Erythroblast (primary cell): ENCODE measurements at regions not wholly inside any gene's neighbourhood (a gene's known extent, or its start where the extent isn't known, plus 50 kb on each side); places are given as distances from the start of the nearest gene placed in this dataset.

Source experiments
- GATA1 ChIP-seq: IDR thresholded peaks from 2 replicates; pipeline ENCODE4 v1.6.1; 2011; ENCODE audit warnings: low read depth, mild to moderate bottlenecking, control low read depth, low read length, moderate library complexity
- POLR2A ChIP-seq: IDR thresholded peaks from 2 replicates; pipeline ENCODE4 v1.6.1; 2011; ENCODE audit warnings: mild to moderate bottlenecking, low read length

- no peak for TF ChIP-seq POLR2A
- no peak for TF ChIP-seq GATA1
Measured at GRCh38 chr12:11542599-11542998, 106.9 kb upstream of the ETV6 start.
